GM19351 (cell line): ENCODE measurements at regions not wholly inside any gene's neighbourhood (a gene's known extent, or its start where the extent isn't known, plus 50 kb on each side); places are given as distances from the start of the nearest gene placed in this dataset.

Experiments
- ATAC-seq: cut with Tn5 transposase; IDR thresholded peaks from one replicate; pipeline ENCODE4 v1.9.1; 2021; ENCODE audit warnings: mild to moderate bottlenecking, moderate library complexity; ENCODE audit not compliant: unreplicated experiment

DNA sequence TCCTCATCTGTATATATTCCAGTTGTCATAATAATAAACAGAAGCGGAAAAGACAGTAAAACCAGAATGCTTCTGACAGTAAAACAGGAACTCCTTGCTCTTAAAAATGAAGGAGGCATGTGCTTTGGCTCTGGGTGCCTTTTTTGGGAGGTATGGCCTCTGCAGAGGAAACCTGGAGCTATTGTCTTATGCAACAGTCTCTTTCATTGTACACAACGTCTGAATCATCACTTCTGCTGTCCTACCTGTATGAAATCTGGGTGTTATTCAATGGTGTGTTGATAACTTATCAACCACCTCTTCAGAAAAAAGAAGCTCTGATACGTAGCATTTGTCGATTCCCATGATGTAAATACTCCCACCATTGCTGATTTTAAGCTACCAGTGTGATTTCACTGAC, 64.8 kb downstream of the CDCA7 start:
- no peak for ATAC-seq

DNA sequence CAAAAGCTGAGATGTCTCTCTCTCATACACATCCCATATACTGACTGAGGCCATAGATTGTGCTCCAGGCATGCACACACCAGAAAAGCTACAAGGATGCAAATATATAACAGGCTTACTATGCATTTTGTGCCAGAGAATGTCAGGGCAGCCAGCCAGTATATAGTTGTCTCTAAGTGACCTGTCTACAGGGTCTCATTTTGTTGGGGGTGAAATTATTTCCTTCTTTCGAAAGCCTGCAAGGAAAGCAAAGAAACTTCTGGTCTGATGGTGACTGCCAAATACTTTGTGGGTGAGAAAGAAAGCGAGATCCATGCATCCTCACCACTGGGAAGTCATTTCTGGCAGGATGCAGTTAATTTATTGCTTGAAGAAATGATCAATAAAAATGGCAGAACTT, 70.2 kb downstream of the CDCA7 start:
- ATAC-seq: no peak

DNA sequence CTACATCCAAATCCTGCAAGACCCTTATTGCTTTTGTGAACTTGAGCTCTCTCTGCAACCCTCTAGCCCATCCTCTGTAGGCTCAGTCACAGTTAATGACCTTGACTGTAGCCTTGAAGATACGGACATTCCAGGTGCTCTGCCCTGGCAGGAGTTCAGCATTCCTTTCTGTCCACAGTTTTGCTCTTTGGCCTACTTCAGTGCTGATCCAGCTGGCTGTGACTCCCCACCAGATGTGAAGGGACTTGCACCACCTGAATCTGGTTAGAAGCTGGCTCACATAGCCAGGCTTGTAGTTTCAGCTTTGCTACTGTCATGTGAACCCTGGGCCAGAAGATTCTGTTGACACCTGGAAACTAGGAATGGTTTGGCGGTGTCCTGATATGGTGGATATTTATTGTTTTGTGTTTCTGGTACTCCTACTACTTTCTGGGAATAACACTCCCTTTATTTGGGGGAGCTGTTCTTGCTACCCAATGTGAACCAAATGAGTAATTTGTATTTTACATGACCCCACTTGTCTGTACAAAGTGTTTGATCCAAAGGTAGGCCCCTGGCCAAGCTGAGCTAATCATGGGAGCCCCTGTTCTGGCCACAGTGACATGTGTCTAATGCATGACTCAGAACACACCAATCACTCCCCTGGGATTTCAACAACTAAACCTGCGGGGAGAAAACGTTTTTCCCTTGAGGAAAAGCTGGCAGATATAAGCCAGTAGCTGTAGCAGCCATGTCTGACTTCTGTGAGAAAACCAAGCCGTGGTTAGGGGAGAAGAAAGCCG, 73.4 kb downstream of the CDCA7 start:
- no peak for ATAC-seq

- no peak for ATAC-seq
Observed at GRCh38 chr2:173431191-173431590, 76.5 kb downstream of the CDCA7 start.

GRCh38 chr2:173432049-173432754, 77.5 kb downstream of the CDCA7 start:
- no peak for ATAC-seq

DNA sequence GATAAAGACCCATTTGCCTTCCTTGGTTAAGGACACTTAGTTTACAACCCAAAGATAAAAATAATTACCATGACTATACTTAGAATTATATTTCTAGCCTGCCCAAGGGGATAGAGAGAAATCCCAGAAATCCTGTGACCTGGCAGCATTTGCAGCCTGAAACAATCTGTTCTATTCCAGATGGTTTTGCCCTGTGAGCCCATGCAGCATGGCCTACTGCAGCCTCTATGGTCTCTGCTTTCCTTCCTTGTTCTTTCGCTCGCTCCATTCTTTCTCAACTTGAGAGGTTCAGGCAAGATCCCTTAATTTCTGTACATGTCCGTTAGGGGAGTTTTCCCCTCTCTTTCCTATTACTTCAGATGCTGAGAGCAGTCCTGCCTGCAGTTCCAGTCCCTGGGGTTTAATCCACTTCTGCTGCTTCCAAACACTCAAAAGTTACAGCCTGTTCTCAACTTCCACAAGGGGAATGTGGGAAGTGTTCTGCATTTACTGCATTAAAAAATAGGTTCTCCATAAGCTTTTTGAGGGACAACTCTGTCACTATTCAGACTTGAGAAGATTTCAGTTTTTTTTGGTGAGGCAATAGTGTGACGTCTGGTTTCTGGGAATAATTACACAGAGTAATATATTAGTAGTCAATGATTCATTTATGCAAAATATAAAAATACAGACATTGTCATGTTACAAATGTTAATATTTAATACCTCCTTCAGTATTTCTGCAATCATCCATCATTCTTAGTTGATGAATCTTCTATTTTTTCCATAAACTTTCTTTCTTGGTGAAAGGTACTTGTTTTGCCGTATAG, 80.3 kb downstream of the CDCA7 start:
- ATAC-seq: no peak

- ATAC-seq: no peak
Observed at GRCh38 chr2:173435574-173435973, 80.9 kb downstream of the CDCA7 start.

GRCh38 chr2:173436088-173436487, 81.4 kb downstream of the CDCA7 start:
- ATAC-seq: no peak

DNA sequence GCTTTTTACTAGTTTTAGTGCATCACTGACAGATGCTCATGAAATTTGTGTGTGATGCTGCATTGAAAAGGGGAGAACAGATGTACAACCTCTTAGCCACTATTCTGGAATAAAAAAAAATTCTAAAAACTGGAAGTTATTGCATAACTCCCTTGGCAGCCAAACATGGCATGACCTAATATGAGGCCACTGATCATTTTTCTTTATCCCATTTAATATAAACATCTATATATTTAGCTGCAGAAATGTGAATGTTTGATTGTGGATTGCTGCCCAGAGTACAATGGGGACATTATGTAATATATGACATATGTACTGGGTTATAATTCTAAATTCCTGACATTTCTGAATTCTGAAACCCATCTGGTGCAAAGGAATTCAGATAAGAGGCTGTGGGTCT, 86.5 kb downstream of the CDCA7 start:
- ATAC-seq: no peak

DNA sequence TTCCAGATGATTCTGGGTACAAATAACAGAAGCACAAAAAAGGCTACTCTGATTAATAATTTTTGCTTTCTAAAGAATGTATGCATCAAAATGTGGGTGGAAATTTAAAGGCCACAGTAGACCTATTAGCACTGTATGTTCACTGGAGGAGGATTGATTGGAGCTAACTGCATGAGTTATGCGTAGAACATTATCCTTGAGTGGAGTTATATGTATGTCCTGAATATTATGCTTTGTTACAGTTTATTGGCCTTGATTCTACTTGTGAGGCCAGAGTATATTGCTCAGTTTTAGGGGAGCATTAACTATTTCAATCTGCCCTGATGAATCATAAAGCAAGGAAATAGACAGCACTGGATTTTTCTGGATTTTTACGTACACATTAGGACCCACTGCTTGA, 87.9 kb downstream of the CDCA7 start:
- no peak for ATAC-seq

DNA sequence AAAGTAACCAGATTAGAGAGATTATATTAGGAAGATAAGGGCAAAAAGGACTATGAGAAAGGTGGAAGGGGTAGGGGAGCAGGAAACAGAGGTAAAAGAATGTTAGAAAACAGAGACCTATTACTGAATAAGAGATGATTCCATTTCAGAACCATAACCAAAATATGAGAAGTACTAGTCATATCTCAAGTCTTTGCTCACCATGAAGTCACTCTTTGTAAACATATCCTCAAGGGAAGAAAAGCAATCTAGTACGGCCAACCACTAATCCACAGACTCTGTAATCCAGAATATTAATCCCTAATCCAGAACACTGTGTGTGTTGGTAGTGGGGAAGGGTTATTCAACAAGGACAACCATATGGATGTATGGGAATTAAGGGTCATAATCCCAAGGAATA, 92.0 kb downstream of the CDCA7 start:
- no peak for ATAC-seq

DNA sequence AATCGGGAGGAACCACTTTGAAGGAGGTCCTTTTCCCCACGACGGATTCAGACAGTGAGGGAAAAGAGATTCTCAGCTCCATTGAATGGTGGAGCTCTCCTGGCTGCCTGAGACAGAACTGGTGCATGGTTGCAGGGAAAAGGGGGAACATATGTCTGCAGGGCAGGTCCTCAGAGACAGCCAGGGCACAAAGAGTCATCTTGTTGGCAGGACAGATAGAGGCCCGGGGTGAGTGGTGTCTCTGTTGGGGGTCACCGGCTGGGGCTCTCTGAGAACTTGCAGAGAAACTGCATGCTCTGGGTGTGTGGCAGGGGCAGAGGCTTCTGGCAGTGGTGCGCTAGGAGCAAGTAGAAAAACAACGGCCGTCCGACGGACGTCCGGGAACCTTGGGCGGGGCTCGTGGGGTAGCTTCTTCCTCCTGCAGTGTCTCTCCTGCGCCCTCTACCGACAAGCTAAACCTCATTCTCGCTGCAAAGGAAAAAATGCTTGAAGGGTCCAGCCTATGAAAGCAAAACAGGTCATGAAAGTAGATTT, 94.3 kb downstream of the CDCA7 start:
- peak; percentile 58 for ATAC-seq

GRCh38 chr2:173451118-173451517, 96.4 kb downstream of the CDCA7 start:
- peak; percentile 72 for ATAC-seq

DNA sequence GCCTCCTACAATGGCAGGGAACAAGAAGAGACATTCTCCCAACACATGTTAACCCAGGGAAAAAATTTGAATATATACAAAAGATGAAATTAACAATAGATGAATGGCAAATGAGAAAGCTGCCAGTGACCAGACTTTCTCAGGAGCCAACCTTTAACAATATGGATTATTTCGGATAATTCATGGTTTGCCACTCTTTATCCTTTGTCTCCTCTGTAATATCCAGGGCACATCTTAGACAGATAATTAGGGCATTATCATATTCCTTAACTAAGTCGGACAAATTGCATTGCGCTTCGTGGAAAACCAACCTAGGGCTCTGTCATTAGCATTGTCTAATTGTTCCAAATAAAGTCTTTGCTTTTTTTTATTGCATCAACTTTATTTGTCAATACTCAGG, 97.3 kb downstream of the CDCA7 start:
- no peak for ATAC-seq

GRCh38 chr2:173452416-173452815, 97.7 kb downstream of the CDCA7 start:
- ATAC-seq: no peak

- no peak for ATAC-seq
Observed at GRCh38 chr2:173456960-173457359, 102.3 kb downstream of the CDCA7 start.

DNA sequence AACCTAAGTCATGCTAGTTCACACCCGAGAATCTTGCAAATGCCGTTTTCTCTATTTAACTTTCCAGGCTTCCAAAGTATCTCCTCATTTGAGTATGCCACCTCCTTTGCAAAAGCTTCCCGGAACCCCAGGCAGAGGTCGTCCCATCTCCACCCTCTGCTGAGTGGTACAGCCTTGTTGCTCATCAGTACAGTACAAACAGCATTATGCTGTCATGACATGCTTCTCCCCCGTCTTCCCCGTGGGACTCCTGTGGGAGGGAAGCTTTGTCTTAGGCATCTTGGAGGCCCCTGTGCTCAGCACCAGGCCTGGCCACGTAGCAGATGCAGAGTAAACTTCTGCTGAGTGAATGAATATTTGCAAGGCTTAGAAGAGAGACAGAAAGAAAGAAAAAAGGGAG, 102.7 kb downstream of the CDCA7 start:
- no peak for ATAC-seq

DNA sequence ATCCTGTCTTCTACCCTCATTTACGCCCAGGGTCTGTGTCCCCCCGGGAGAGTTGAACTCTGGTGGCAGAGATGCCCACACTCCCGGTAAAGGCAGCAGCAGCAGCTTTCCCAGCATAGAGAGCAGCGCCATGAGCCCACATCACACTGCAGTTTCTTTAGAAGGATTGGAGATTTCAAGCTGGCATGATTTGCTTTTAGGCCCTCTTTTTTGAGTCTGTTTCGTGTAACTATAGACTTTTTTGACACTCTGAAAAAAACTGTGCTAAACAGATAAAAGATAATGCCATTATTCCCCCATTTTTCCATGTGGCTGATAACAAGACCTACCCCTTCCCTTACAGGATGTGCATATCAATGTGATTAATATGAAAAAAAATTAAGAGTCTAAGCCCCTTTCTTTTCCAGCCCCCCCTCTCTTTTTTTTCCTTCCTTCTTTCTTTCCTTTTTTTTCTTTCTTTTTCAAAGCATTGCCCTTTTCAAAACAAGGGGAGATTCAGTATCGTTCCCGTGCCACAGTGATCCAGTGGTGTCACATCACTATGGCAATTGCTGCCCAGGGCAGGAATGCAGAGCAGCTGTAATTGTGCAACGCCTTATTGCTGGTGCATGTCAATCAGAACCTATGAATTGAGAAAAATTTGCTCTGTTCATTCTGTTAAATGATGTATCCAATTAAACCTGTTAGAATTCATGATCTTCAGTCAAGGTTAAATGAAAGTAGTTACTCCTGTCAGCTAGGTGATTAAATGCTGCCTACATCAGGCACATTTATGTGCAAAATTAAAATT, 104.5 kb downstream of the CDCA7 start:
- no peak for ATAC-seq

DNA sequence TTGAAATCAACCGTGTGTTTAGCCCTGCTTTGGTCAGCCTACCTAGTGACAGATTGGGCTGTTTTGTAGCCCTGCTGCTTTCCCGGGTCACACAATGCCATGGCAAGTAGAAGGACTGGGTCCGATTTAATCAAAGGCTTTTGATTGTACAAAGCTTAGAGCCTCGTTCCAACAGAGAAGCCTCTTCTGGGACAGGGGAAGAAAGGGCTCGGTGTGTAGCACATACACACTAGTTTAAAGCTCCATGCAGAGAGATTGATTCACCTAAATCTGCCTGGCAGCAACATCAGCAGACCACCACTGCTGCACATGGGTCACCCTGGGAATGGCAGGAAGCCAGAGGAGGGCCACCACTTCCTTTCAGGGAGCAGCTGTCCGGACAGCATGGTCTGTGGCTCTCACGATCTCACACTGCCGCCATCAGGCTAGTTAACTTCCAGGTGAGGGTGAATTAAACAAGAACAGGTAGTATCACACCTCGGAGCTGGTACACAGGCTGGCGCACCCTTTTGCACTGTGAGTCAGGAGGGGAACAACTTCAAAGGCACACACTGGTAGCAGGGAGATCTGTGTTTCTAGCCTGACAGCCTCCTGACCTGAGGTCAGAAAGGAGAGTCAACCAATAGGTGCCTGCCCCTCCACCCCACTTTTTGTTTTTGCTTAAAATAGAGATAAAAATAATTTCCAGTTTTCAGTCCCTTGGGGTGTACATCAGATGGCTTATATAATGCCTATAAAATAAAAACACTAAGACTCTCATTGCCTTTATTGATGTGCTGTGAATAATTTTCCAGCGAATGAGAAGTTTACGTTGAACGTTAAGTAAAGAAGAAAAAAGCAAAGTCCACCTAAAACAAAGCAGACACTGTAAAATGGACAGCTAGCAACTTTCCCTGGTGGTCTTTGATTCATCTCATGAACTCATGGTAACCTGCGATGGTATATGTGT, 108.5 kb downstream of the CDCA7 start:
- ATAC-seq: no peak

GRCh38 chr2:173463846-173464245, 109.2 kb downstream of the CDCA7 start:
- no peak for ATAC-seq
